Large intestine (tissue), 3 donors: ENCODE measurements at regions not wholly inside any gene's neighbourhood (a gene's known extent, or its start where the extent isn't known, plus 50 kb on each side); places are given as distances from the start of the nearest gene placed in this dataset.

ENCODE experiments used
- DNase-seq, 2 donors: peaks; one replicate each; pipeline versions ENCODE4 v3.0.0 to v3.0.0-alpha.2; 2013
- H3K27ac ChIP-seq: one replicate; pipeline ENCODE4 v1.5.1; 2013; ENCODE audit warnings: low read length
- H3K27me3 ChIP-seq: 2 replicates; pipeline ENCODE4 v1.6.1; 2013; ENCODE audit warnings: low read length; ENCODE audit not compliant: control insufficient read depth, insufficient read depth
- H3K36me3 ChIP-seq: 2 replicates; pipeline ENCODE4 v1.6.1; 2013; ENCODE audit warnings: low read length; ENCODE audit not compliant: control insufficient read depth, insufficient read depth
- H3K4me1 ChIP-seq: one replicate; pipeline ENCODE4 v1.6.1; 2013; ENCODE audit warnings: low read length; ENCODE audit not compliant: control insufficient read depth, insufficient read depth
- H3K4me3 ChIP-seq: one replicate; pipeline ENCODE4 v1.5.1; 2013; ENCODE audit warnings: low read length
- H3K9me3 ChIP-seq: one replicate; pipeline ENCODE4 v1.6.1; 2013; ENCODE audit warnings: mild to moderate bottlenecking, low read depth, low read length, moderate library complexity; ENCODE audit not compliant: control insufficient read depth
- WGBS: methylation state at CpG from one replicate; pipeline ENCODE4 v1.1.5; 2013; ENCODE audit warnings: low lambda C conversion rate; ENCODE audit not compliant: insufficient coverage; 5-methylcytosine and 5-hydroxymethylcytosine counted together

DNA sequence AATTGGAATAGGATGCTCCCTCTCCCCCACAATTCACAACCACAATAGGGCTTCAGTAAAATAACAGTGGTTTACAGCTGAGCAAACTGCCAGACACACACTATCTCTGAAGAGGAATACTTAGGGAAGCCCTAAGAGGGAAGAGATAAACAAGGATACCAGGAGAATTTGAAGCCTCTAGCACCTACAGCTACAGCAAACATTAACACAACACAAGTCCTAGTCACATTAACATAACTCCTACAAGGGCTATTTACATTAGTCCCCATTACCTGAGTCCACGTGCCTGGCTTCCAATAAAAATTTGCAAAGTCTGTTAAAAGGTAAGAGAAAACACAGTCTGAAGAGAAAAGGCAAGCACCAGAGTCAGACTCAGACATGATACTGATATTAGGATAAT is 346.9 kb upstream of the CDIN1 start:
- no peaks in the 10 kb centered on the region for H3K4me1 ChIP-seq
- no peak for DNase-seq
- WGBS: no CpG with 5 or more reads among the region's 1 CpG

GRCh38 chr15:36234743-36235142 is 344.7 kb upstream of the CDIN1 start:
- no peaks in the 10 kb centered on the region for H3K36me3 ChIP-seq
- no peak overlapping the region for H3K27ac ChIP-seq
- no peaks in the 10 kb centered on the region for H3K27me3 ChIP-seq
- H3K4me1 ChIP-seq: no peaks in the 10 kb centered on the region
- no peaks in the 10 kb centered on the region for H3K9me3 ChIP-seq
- no peak for DNase-seq
- no peak overlapping the region for H3K4me3 ChIP-seq

More for the DNA sequence above, 346.9 kb upstream of the CDIN1 start:
- Histone ChIP-seq H3K27me3 (no peaks in the 10 kb centered on the region), H3K9me3 (no peaks in the 10 kb centered on the region), H3K4me3 (no peak overlapping the region), H3K27ac (no peak overlapping the region), H3K36me3 (no peaks in the 10 kb centered on the region)

GRCh38 chr15:36235173-36235572 is 344.3 kb upstream of the CDIN1 start:
- no peak overlapping the region for H3K27ac ChIP-seq
- no peak for DNase-seq
- no peaks in the 10 kb centered on the region for H3K27me3 ChIP-seq
- no peaks in the 10 kb centered on the region for H3K9me3 ChIP-seq
- no peak overlapping the region for H3K4me3 ChIP-seq
- no peaks in the 10 kb centered on the region for H3K36me3 ChIP-seq
- H3K4me1 ChIP-seq: no peaks in the 10 kb centered on the region

- no peaks in the 10 kb centered on the region for H3K4me1 ChIP-seq
- WGBS: 83% methylated on average over 1 of the region's 1 CpG
- DNase-seq: no peak
Measured at GRCh38 chr15:36239509-36239908, 339.9 kb upstream of the CDIN1 start.

DNA sequence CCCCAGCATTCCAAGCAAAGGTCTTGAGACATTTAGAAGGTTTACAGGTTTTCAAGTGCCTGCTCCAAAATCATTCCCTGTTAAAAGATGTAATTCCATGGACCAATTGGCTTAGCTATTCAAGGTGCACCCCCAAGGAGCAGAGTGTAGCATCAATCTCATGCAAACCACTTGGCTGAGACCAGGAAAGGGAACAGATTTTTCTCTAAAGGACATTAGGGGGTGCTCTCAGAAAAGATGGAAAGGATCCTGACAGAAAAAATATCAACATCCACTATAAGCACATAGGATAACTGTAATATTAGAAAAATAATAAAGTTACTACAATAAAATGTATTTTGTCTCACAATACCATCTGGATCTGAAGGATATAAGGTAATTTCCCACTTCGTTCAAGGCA is 328.0 kb upstream of the CDIN1 start:
- Histone ChIP-seq H3K27ac (no peak overlapping the region), H3K4me1 (no peaks in the 10 kb centered on the region), H3K27me3 (no peaks in the 10 kb centered on the region), H3K36me3 (no peaks in the 10 kb centered on the region), H3K9me3 (no peaks in the 10 kb centered on the region), H3K4me3 (no peak overlapping the region)
- DNase-seq: no peak
- no CpG with 5 or more reads among the region's 1 CpG for WGBS

More at GRCh38 chr15:36239509-36239908, 339.9 kb upstream of the CDIN1 start:
- H3K9me3 ChIP-seq: no peaks in the 10 kb centered on the region
- H3K27me3 ChIP-seq: no peaks in the 10 kb centered on the region
- no peaks in the 10 kb centered on the region for H3K36me3 ChIP-seq
- no peak overlapping the region for H3K27ac ChIP-seq
- H3K4me3 ChIP-seq: no peak overlapping the region

DNA sequence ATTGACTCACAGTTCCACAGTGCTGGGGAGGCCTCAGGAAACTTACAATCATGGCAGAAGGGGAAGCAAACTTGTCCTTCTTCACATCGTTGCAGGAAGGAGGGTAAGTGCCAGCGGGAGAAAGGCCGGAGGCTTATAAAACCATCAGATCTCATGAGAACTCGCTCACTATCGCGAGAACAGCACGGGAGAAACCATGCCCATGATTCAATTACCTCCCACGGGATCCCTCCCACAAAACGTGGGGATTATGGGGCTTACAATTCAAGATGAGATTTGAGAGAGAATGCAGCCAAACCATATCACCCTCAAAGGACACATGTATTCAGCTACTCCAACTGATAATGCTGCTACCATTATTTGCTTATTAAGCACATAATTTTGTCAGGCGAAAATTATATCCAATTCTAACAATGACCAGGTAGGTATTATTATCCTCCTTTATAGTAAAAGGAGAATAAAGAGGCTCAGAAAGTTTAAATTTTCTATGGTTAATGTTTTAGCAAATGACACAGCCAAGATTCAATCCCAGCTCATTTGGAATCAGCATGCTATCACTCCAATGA is 327.2 kb upstream of the CDIN1 start:
- no peak overlapping the region for H3K4me3 ChIP-seq
- WGBS: 100% methylated on average over 1 of the region's 10 CpGs
- no peaks in the 10 kb centered on the region for H3K4me1 ChIP-seq
- no peak for DNase-seq
- no peaks in the 10 kb centered on the region for H3K36me3 ChIP-seq
- no peak overlapping the region for H3K27ac ChIP-seq
- no peaks in the 10 kb centered on the region for H3K9me3 ChIP-seq
- no peaks in the 10 kb centered on the region for H3K27me3 ChIP-seq

GRCh38 chr15:36254426-36254825 is 325.0 kb upstream of the CDIN1 start:
- H3K36me3 ChIP-seq: no peaks in the 10 kb centered on the region
- DNase-seq: no peak

DNA sequence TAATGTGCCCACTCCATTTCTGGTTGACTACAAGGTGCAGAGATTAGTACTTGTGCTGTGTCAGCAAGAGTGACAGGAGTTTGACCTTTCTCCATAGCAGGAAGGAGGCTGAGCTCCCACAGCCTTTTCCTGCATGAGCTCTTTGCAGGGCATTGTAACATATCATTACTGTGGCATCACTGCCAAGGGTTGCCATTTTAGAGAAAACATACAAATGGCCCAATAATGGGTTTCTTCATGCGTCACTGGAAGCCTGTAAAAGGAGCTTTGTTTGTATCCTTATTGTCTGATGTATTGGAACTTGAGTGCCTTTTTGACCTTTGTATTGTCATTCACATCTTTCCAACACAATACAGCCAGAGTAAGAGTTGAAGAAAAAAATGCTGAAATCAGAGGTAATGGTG is 323.0 kb upstream of the CDIN1 start:
- Histone ChIP-seq H3K27me3 (no peaks in the 10 kb centered on the region), H3K9me3 (no peaks in the 10 kb centered on the region), H3K27ac (no peak overlapping the region), H3K36me3 (no peaks in the 10 kb centered on the region), H3K4me3 (no peak overlapping the region), H3K4me1 (no peaks in the 10 kb centered on the region)
- peak in 1 of 2 donors; percentile 3 for DNase-seq
- WGBS: no CpG with 5 or more reads among the region's 1 CpG

More at GRCh38 chr15:36254426-36254825, 325.0 kb upstream of the CDIN1 start:
- Histone ChIP-seq H3K9me3 (no peaks in the 10 kb centered on the region), H3K27me3 (no peaks in the 10 kb centered on the region), H3K4me3 (no peak overlapping the region), H3K4me1 (no peaks in the 10 kb centered on the region), H3K27ac (no peak overlapping the region)

DNA sequence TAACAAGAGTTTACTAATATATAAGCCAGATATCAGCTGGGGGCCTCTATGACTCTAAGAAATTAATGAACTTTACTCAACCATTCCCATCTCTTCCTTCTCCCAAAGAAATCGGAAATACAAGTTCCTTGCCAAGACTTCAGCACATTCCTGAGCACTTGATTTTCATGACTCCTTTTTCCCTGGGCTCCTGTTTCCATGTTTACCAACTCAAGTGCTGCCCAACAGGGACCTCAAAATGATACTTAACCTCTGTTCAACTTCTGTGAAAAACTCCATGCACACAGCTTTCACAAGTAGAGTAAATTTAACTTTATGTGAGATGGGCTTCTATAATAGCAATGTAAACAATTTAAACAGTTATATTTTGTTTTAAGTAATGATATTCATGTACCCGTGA is 315.8 kb upstream of the CDIN1 start:
- 78% methylated on average over 1 of the region's 2 CpGs for WGBS
- Histone ChIP-seq H3K36me3 (no peaks in the 10 kb centered on the region), H3K27ac (no peak overlapping the region), H3K4me3 (no peak overlapping the region), H3K9me3 (no peaks in the 10 kb centered on the region), H3K27me3 (no peaks in the 10 kb centered on the region), H3K4me1 (no peaks in the 10 kb centered on the region)
- no peak for DNase-seq

- Histone ChIP-seq H3K27ac (no peak overlapping the region), H3K4me1 (no peaks in the 10 kb centered on the region), H3K4me3 (no peak overlapping the region), H3K9me3 (no peaks in the 10 kb centered on the region), H3K36me3 (no peaks in the 10 kb centered on the region), H3K27me3 (no peaks in the 10 kb centered on the region)
- WGBS: no CpG with 5 or more reads among the region's 1 CpG
- no peak for DNase-seq
Measured at GRCh38 chr15:36265422-36265821, 314.0 kb upstream of the CDIN1 start.

DNA sequence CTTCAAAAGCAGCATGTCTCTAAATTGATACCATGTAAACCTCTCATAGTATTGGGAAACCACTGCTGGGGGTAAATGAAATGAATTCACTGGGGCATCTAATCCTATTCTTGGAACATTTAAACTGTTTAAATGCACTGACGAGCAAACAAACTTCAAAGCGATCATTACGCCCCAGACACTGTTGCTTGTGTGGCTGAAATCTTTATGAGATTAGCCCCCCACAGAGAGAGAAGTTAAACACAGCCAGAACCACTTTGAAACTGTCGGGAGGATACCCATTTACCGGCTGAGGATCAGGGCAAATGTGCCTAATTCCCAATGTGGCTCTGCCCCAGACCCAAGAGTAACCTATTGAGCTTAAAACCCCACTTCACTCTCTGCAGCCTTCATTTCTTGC is 308.4 kb upstream of the CDIN1 start:
- H3K27ac ChIP-seq: no peak overlapping the region
- DNase-seq: no peak
- H3K27me3 ChIP-seq: peaks cover 3% of the 10 kb centered on the region
- H3K4me3 ChIP-seq: no peak overlapping the region
- no CpG with 5 or more reads among the region's 5 CpGs for WGBS
- H3K4me1 ChIP-seq: no peaks in the 10 kb centered on the region
- H3K9me3 ChIP-seq: no peaks in the 10 kb centered on the region
- H3K36me3 ChIP-seq: no peaks in the 10 kb centered on the region
